Subcutaneous abdominal adipose tissue (tissue), 5 donors: ENCODE measurements at regions not wholly inside any gene's neighbourhood (a gene's known extent, or its start where the extent isn't known, plus 50 kb on each side); places are given as distances from the start of the nearest gene placed in this dataset.

Experiments used
- H3K27ac ChIP-seq: one replicate; pipeline ENCODE4 v1.7.0; 2013; ENCODE audit warnings: low read depth, mild to moderate bottlenecking, inconsistent platforms, low read length, moderate library complexity
- H3K27me3 ChIP-seq, 5 donors: one replicate each; pipeline ENCODE4 v1.7.0; 2013; ENCODE audit warnings: low read length in 5 of 5, inconsistent platforms in 1 of 5; ENCODE audit not compliant: control insufficient read depth in 5 of 5, insufficient read depth in 4 of 5
- H3K36me3 ChIP-seq, 5 donors: one replicate each; pipeline ENCODE4 v1.7.0; 2013; ENCODE audit warnings: low read length in 5 of 5; ENCODE audit not compliant: control insufficient read depth in 5 of 5, insufficient read depth in 5 of 5
- H3K4me1 ChIP-seq, 5 donors: one replicate each; pipeline ENCODE4 v1.7.0; 2013; ENCODE audit warnings: low read length in 5 of 5, mild to moderate bottlenecking in 3 of 5, moderate library complexity in 1 of 5; ENCODE audit not compliant: control insufficient read depth in 5 of 5, insufficient read depth in 5 of 5
- H3K4me3 ChIP-seq, 5 donors: one replicate each; pipeline ENCODE4 v1.7.0; 2013; ENCODE audit warnings: low read length in 5 of 5, low read depth in 1 of 5
- H3K9ac ChIP-seq, 5 donors: one replicate each; pipeline ENCODE4 v1.7.0; 2013; ENCODE audit warnings: low read length in 5 of 5, mild to moderate bottlenecking in 4 of 5, moderate library complexity in 3 of 5
- H3K9me3 ChIP-seq, 5 donors: one replicate each; pipeline ENCODE4 v1.7.0; 2013; ENCODE audit warnings: low read length in 5 of 5; ENCODE audit not compliant: control insufficient read depth in 5 of 5
- donor health status: healthy.
- donor health status: healthy.
- donor health status: healthy.
- donor health status: healthy.
- donor health status: healthy.

- Histone ChIP-seq H3K4me1 (peaks cover 0 to 21% (median 20%) of the 10 kb centered on the region in 5 donors), H3K4me3 (no peak overlapping the region), H3K27me3 (no peaks in the 10 kb centered on the region), H3K9me3 (peaks cover 0 to 2% (median 0%) of the 10 kb centered on the region in 5 donors), H3K27ac (peak overlapping the region; percentile 82), H3K9ac (peak overlapping the region in 1 of 5 donors; percentile 22), H3K36me3 (no peaks in the 10 kb centered on the region)
Measured at GRCh38 chr6:4582506-4583417, 193.4 kb upstream of the CDYL start.

- Histone ChIP-seq H3K9me3 (peaks cover 0 to 2% (median 0%) of the 10 kb centered on the region in 5 donors), H3K27me3 (no peaks in the 10 kb centered on the region), H3K4me1 (peaks cover 0 to 27% (median 20%) of the 10 kb centered on the region in 5 donors), H3K4me3 (no peak overlapping the region), H3K9ac (peak overlapping the region in 1 of 5 donors; percentile 22), H3K36me3 (no peaks in the 10 kb centered on the region), H3K27ac (peak overlapping the region; percentile 82)
Measured at GRCh38 chr6:4581468-4582385, 194.5 kb upstream of the CDYL start.

- Histone ChIP-seq H3K36me3 (no peaks in the 10 kb centered on the region), H3K4me1 (peaks cover 0 to 27% (median 20%) of the 10 kb centered on the region in 5 donors), H3K27ac (no peak overlapping the region), H3K27me3 (no peaks in the 10 kb centered on the region), H3K9ac (no peak overlapping the region), H3K9me3 (peaks cover 0 to 2% (median 0%) of the 10 kb centered on the region in 5 donors), H3K4me3 (no peak overlapping the region)
Measured at GRCh38 chr6:4580361-4580760, 195.8 kb upstream of the CDYL start.

GRCh38 chr6:4577406-4577805, 198.8 kb upstream of the CDYL start:
- H3K4me1 ChIP-seq, result peaks cover 0 to 19% (median 11%) of the 10 kb centered on the region in 5 donors
- H3K27ac ChIP-seq, result no peak overlapping the region
- peaks cover 0 to 2% (median 0%) of the 10 kb centered on the region in 5 donors for H3K9me3 ChIP-seq
- no peaks in the 10 kb centered on the region for H3K36me3 ChIP-seq
- no peaks in the 10 kb centered on the region for H3K27me3 ChIP-seq
- H3K4me3 ChIP-seq, result no peak overlapping the region
- no peak overlapping the region for H3K9ac ChIP-seq

GRCh38 chr6:4575714-4576113, 200.5 kb upstream of the CDYL start:
- Histone ChIP-seq H3K9me3 (peaks cover 0 to 13% (median 11%) of the 10 kb centered on the region in 5 donors), H3K4me3 (no peak overlapping the region), H3K36me3 (no peaks in the 10 kb centered on the region), H3K9ac (no peak overlapping the region), H3K27ac (no peak overlapping the region), H3K27me3 (no peaks in the 10 kb centered on the region), H3K4me1 (peaks cover 0 to 6% (median 2%) of the 10 kb centered on the region in 5 donors)

- peaks cover 0 to 16% (median 13%) of the 10 kb centered on the region in 5 donors for H3K9me3 ChIP-seq
- no peaks in the 10 kb centered on the region for H3K27me3 ChIP-seq
- no peak overlapping the region for H3K4me3 ChIP-seq
- H3K4me1 ChIP-seq, result peaks cover 0 to 6% (median 2%) of the 10 kb centered on the region in 5 donors
- H3K36me3 ChIP-seq, result no peaks in the 10 kb centered on the region
- H3K27ac ChIP-seq, result no peak overlapping the region
- no peak overlapping the region for H3K9ac ChIP-seq
Measured at GRCh38 chr6:4574007-4574406, 202.2 kb upstream of the CDYL start.

- H3K27me3 ChIP-seq, result no peaks in the 10 kb centered on the region
- no peak overlapping the region for H3K27ac ChIP-seq
- H3K4me1 ChIP-seq, result no peaks in the 10 kb centered on the region
- no peak overlapping the region for H3K4me3 ChIP-seq
- no peak overlapping the region for H3K9ac ChIP-seq
- H3K36me3 ChIP-seq, result no peaks in the 10 kb centered on the region
- peaks cover 0 to 16% (median 13%) of the 10 kb centered on the region in 5 donors for H3K9me3 ChIP-seq
Measured at GRCh38 chr6:4571011-4571410, 205.2 kb upstream of the CDYL start.

- Histone ChIP-seq H3K27ac (no peak overlapping the region), H3K36me3 (no peaks in the 10 kb centered on the region), H3K9ac (no peak overlapping the region), H3K9me3 (peaks cover 0 to 16% (median 13%) of the 10 kb centered on the region in 5 donors), H3K27me3 (no peaks in the 10 kb centered on the region), H3K4me3 (no peak overlapping the region), H3K4me1 (peaks cover 0 to 8% (median 6%) of the 10 kb centered on the region in 5 donors)
Measured at GRCh38 chr6:4568138-4568537, 208.1 kb upstream of the CDYL start.

GRCh38 chr6:4567141-4567540, 209.1 kb upstream of the CDYL start:
- Histone ChIP-seq H3K9me3 (peaks cover 0 to 16% (median 13%) of the 10 kb centered on the region in 5 donors), H3K4me3 (no peak overlapping the region), H3K27me3 (no peaks in the 10 kb centered on the region), H3K36me3 (no peaks in the 10 kb centered on the region), H3K27ac (no peak overlapping the region), H3K4me1 (peaks cover 0 to 8% (median 6%) of the 10 kb centered on the region in 5 donors), H3K9ac (no peak overlapping the region)
